ENCODE measurements at regions not wholly inside any gene's neighbourhood (a gene's known extent, or its start where the extent isn't known, plus 50 kb on each side); places are given as distances from the start of the nearest gene placed in this dataset.
A peak's percentile ranks its signal among the peaks of the same experiment; 100 is the strongest.
"Not testable (repeated sequence)": the region's sequence is repeated elsewhere in the genome, so short reads cannot be mapped to it uniquely, and the experiment has no call there.

GRCh38 chr16:31676731-31677130 lies 149.0 kb downstream of the AHSP start:
- CTCF ChIA-PET, result no interaction called here
- DNase-seq (ENCODE audit: extremely low spot score), result no peak
- POLR2A ChIA-PET, result no interaction called here
- TF ChIP-seq CTCF (IDR thresholded peaks at IDR 0.05; ENCODE audit: control extremely low read depth, extremely low read depth, low read depth, missing control alignments), result no peak

GRCh38 chr16:31678649-31679325 lies 151.1 kb downstream of the AHSP start:
- DNase-seq (ENCODE audit: extremely low spot score), result no peak
- POLR2A ChIA-PET, result no interaction called here
- CTCF ChIA-PET, result no interaction called here
- no peak for TF ChIP-seq CTCF (IDR thresholded peaks at IDR 0.05; ENCODE audit: control extremely low read depth, extremely low read depth, low read depth, missing control alignments)

- POLR2A ChIA-PET; CTCF ChIA-PET; DNase-seq (ENCODE audit: extremely low spot score): not testable (repeated sequence)
These were observed 161.6 kb downstream of the AHSP start for GRCh38 chr16:31689331-31689730.

GRCh38 chr16:31692338-31692737 lies 164.6 kb downstream of the AHSP start:
- CTCF ChIA-PET, result interaction anchor here (0.6 kb wide), 1 partner anchor 19 kb away, joined by 3 read pairs; no protein-coding TSS in a partner anchor
- POLR2A ChIA-PET, result not testable (repeated sequence)

GRCh38 chr16:31693733-31694132 lies 166.0 kb downstream of the AHSP start:
- no peak for TF ChIP-seq CTCF (IDR thresholded peaks at IDR 0.05; ENCODE audit: control extremely low read depth, extremely low read depth, low read depth, missing control alignments)
- ChIA-PET POLR2A (no interaction called here), CTCF (no interaction called here)
- no peak for DNase-seq (ENCODE audit: extremely low spot score)

More at GRCh38 chr16:31692338-31692737, 164.6 kb downstream of the AHSP start:
- DNase-seq (ENCODE audit: extremely low spot score), result not testable (repeated sequence)

- no peak for TF ChIP-seq CTCF (IDR thresholded peaks at IDR 0.05; ENCODE audit: control extremely low read depth, extremely low read depth, low read depth, missing control alignments)
- ChIA-PET POLR2A (no interaction called here), CTCF (no interaction called here)
- DNase-seq (ENCODE audit: extremely low spot score), result no peak
These were observed 166.8 kb downstream of the AHSP start for GRCh38 chr16:31694461-31694860.

- CTCF ChIA-PET, result interaction anchor here (1.2 to 2.4 kb wide), 5 partner anchors 15 to 237 kb away, joined by 5 to 9 read pairs (median 7); a partner anchor contains a TSS
- POLR2A ChIA-PET, result no interaction called here
- TF ChIP-seq CTCF (IDR thresholded peaks at IDR 0.05; ENCODE audit: control extremely low read depth, extremely low read depth, low read depth, missing control alignments), result no peak
- peak; percentile 57 for DNase-seq (ENCODE audit: extremely low spot score)
These were observed 168.0 kb downstream of the AHSP start for GRCh38 chr16:31695667-31696066.
